ENCODE measurements at regions not wholly inside any gene's neighbourhood (a gene's known extent, or its start where the extent isn't known, plus 50 kb on each side); places are given as distances from the start of the nearest gene placed in this dataset.

DNA sequence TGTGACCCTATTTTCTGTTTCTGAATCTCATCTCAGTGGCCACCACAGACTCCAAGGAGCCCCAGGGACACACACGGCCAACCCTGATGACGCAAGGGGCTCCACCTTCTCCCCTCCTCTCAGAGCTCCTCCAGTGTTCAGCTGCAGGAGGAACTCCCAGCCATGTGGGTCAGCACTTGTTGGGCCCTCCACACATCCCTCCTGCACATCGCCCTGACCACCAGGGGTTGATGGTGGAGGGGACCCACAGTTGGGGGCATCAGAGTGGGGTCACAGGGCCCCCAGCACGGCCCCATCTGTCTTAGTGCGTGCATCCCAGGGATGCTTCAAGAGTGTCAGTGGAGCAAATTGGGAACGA lies 499.6 kb downstream of the BRD1 start:
- no CpG with 5 or more reads among the region's 6 CpGs for WGBS, 2 donors (ENCODE audit: extremely low coverage in 2 of 2, insufficient read length in 2 of 2, insufficient replicate concordance in 1 of 2)
- no peak overlapping the region for H2BK12ac ChIP-seq (ENCODE audit: low read length)
- H3K14ac ChIP-seq (ENCODE audit: low read length) = no peak overlapping the region
- no peak overlapping the region for H3K27ac ChIP-seq (replicated peaks; ENCODE audit: low read length)
- H2BK15ac ChIP-seq (ENCODE audit: low read length) = no peak overlapping the region
- no peak overlapping the region for H3K4me2 ChIP-seq (ENCODE audit: insufficient read depth, low read length, poor library complexity, severe bottlenecking)
- H4K91ac ChIP-seq (ENCODE audit: low read depth, low read length, poor library complexity) = no peak overlapping the region
- H3K9ac ChIP-seq (ENCODE audit: low read depth, low read length, poor library complexity) = no peak overlapping the region
- no peak overlapping the region for H3K23ac ChIP-seq (ENCODE audit: low read depth, low read length, poor library complexity)
- H2BK5ac ChIP-seq (ENCODE audit: low read length) = no peak overlapping the region
- peaks cover 0 to 8% of the 10 kb centered on the region in 2 donors for H3K9me3 ChIP-seq (replicated peaks in 1 of 2; ENCODE audit: control insufficient read depth in 2 of 2, insufficient read depth in 1 of 2, low read depth in 1 of 2, low read length in 2 of 2)
- peaks cover 0 to 4% of the 10 kb centered on the region in 2 donors for H3K4me1 ChIP-seq (ENCODE audit: control insufficient read depth in 2 of 2, insufficient read depth in 1 of 2, low read depth in 1 of 2, low read length in 2 of 2)
- no peak overlapping the region for H2AFZ ChIP-seq (ENCODE audit: low read length)
- H3K4me3 ChIP-seq (ENCODE audit: low read length in 2 of 2) = no peak overlapping the region
- H3K27me3 ChIP-seq (ENCODE audit: control insufficient read depth in 3 of 3, insufficient read depth in 3 of 3, low read depth in 1 of 3, low read length in 3 of 3) = peaks cover 0 to 4% (median 0%) of the 10 kb centered on the region in 3 experiments
- no peak for DNase-seq (ENCODE audit: low spot score)
- H3K79me1 ChIP-seq (ENCODE audit: low read depth, low read length) = no peaks in the 10 kb centered on the region
- no peak overlapping the region for H3K4ac ChIP-seq (ENCODE audit: low read length)
- no peak overlapping the region for H4K8ac ChIP-seq (ENCODE audit: low read depth, low read length)
- no peaks in the 10 kb centered on the region for H3K36me3 ChIP-seq (replicated peaks in 1 of 2; ENCODE audit: control insufficient read depth in 2 of 2, insufficient read depth in 2 of 2, low read length in 2 of 2)
- peak overlapping the region; percentile 45 for H3K18ac ChIP-seq (ENCODE audit: low read length)
- H2AK5ac ChIP-seq (ENCODE audit: low read depth, low read length) = peak overlapping the region; percentile 36
- no peak overlapping the region for H2BK120ac ChIP-seq (ENCODE audit: low read depth, low read length)

DNA sequence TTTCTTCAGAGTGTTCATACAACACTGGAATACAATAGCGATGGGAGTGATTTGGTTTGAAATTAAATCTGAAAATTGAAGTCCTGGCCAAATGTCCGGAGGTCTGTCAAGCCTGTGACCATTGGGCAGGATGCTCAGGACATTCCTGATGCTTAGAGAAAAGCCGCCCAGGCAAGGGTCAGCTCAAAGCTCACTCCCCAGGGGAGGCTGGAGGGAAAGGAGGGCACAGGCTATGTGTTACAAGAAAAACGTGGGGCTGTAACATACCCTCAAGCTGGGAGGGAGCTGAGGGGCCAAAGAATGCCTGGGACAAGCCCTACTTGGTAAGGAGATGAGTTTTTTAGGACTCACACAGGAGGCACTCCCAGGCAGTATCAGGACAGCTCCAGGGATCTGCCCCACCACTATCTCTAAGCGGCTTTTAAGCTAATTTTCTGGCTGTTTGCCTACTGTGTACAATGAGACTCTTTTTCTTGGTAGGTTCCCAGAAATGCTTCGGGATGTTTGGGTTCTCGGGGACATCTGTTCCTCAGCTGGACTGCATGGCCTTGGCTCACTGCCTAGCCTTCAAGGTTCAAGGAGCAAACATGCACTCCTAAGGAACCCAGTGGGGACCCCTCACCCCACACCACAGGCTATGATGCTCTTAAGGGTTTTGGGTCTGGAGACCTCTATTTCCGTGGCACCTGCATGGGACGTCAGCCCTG lies 500.1 kb downstream of the BRD1 start:
- DNase-seq (ENCODE audit: low spot score) = no peak
- Histone ChIP-seq H2BK12ac (ENCODE audit: low read length) (no peak overlapping the region), H3K4me1 (ENCODE audit: control insufficient read depth in 2 of 2, insufficient read depth in 1 of 2, low read depth in 1 of 2, low read length in 2 of 2) (peaks cover 0 to 4% of the 10 kb centered on the region in 2 donors), H3K4me2 (ENCODE audit: insufficient read depth, low read length, poor library complexity, severe bottlenecking) (no peak overlapping the region), H3K9me3 (replicated peaks in 1 of 2; ENCODE audit: control insufficient read depth in 2 of 2, insufficient read depth in 1 of 2, low read depth in 1 of 2, low read length in 2 of 2) (peaks cover 0 to 8% of the 10 kb centered on the region in 2 donors), H2AK5ac (ENCODE audit: low read depth, low read length) (peak overlapping the region; percentile 36), H3K79me1 (ENCODE audit: low read depth, low read length) (no peaks in the 10 kb centered on the region), H3K4me3 (ENCODE audit: low read length in 2 of 2) (no peak overlapping the region), H3K9ac (ENCODE audit: low read depth, low read length, poor library complexity) (no peak overlapping the region), H3K27me3 (ENCODE audit: control insufficient read depth in 3 of 3, insufficient read depth in 3 of 3, low read depth in 1 of 3, low read length in 3 of 3) (peaks cover 0 to 4% (median 0%) of the 10 kb centered on the region in 3 experiments), H3K36me3 (replicated peaks in 1 of 2; ENCODE audit: control insufficient read depth in 2 of 2, insufficient read depth in 2 of 2, low read length in 2 of 2) (no peaks in the 10 kb centered on the region), H2BK120ac (ENCODE audit: low read depth, low read length) (no peak overlapping the region), H3K23ac (ENCODE audit: low read depth, low read length, poor library complexity) (no peak overlapping the region), H4K8ac (ENCODE audit: low read depth, low read length) (no peak overlapping the region), H2BK5ac (ENCODE audit: low read length) (no peak overlapping the region), H3K4ac (ENCODE audit: low read length) (no peak overlapping the region), H4K91ac (ENCODE audit: low read depth, low read length, poor library complexity) (no peak overlapping the region), H3K18ac (ENCODE audit: low read length) (no peak overlapping the region), H2AFZ (ENCODE audit: low read length) (no peak overlapping the region), H2BK15ac (ENCODE audit: low read length) (no peak overlapping the region), H3K14ac (ENCODE audit: low read length) (no peak overlapping the region), H3K27ac (replicated peaks; ENCODE audit: low read length) (no peak overlapping the region)
- WGBS, 2 donors (ENCODE audit: extremely low coverage in 2 of 2, insufficient read length in 2 of 2, insufficient replicate concordance in 1 of 2) = no CpG with 5 or more reads among the region's 9 CpGs

DNA sequence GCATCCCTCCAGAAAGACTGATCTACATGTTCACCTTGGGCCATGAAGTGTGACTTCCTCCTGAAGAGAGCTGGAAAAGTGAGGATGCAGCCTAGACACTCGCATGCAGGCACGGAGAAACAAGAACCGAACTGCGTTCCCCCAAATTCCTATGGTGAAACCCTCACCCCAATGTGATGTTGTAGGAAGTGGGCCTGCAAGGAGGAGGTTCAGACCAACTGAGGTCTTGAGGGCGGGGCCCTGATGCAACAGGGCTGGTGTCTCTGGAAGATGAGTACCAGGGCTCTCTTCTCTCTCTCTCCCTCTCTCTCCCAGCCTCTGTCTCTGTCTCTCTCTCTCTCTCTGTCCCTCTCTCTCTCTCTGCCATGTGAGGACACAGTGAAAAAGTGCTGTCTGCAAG lies 501.1 kb downstream of the BRD1 start:
- H2BK12ac ChIP-seq (ENCODE audit: low read length) = no peak overlapping the region
- H3K9ac ChIP-seq (ENCODE audit: low read depth, low read length, poor library complexity) = no peak overlapping the region
- WGBS, 2 donors (ENCODE audit: extremely low coverage in 2 of 2, insufficient read length in 2 of 2, insufficient replicate concordance in 1 of 2) = no CpG with 5 or more reads among the region's 5 CpGs

DNA sequence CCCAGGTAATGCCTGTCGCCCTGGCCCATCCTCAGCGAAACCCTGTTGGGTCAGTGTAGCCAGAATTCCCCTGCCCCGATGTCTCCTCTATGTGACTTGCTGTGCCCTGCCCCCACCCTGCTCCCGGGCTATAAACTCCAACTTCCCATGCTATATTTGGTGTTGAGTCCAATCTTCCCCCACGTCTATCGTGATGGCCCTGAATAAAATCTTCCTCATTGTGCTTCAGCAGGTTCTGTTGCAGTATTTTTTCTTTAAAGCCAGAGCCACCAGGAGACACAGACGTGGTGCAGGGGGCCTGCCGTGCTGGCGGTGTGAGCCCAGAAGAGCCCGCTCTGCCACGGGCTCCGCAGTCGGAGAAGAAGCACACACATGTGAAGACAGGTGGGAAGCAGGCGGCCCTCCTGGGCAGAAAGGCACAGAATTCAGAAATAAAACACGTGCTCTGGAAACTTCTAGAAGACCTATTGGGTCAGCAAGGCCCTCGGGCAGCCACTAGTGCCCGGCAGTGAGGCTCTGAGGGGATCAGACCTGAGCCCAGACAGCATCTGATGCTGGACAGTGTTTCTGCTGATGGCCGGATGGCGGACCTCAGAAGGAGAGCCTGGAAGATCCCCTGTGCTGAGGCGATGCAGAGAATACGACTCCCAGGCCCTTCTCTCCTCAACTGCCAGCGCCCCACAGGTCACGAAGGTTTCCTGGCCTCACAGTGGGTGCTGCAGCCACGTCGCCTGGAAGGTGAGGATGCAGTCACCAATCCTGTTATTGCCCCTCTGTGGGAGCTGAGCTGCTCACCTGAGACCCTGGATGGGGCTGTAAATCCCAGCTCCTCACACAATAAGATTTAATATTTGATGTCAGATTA lies 501.9 kb downstream of the BRD1 start:
- H3K79me1 ChIP-seq (ENCODE audit: low read depth, low read length) = no peaks in the 10 kb centered on the region
- H2AFZ ChIP-seq (ENCODE audit: low read length) = no peak overlapping the region
- H3K4me3 ChIP-seq (ENCODE audit: low read length in 2 of 2) = no peak overlapping the region
- H3K9me3 ChIP-seq (replicated peaks in 1 of 2; ENCODE audit: control insufficient read depth in 2 of 2, insufficient read depth in 1 of 2, low read depth in 1 of 2, low read length in 2 of 2) = peaks cover 0 to 5% of the 10 kb centered on the region in 2 donors
- no peak overlapping the region for H4K91ac ChIP-seq (ENCODE audit: low read depth, low read length, poor library complexity)
- H3K27ac ChIP-seq (replicated peaks; ENCODE audit: low read length) = no peak overlapping the region
- H3K23ac ChIP-seq (ENCODE audit: low read depth, low read length, poor library complexity) = no peak overlapping the region
- H3K4ac ChIP-seq (ENCODE audit: low read length) = no peak overlapping the region
- no peak for DNase-seq (ENCODE audit: low spot score)
- no peak overlapping the region for H3K4me2 ChIP-seq (ENCODE audit: insufficient read depth, low read length, poor library complexity, severe bottlenecking)
- H3K4me1 ChIP-seq (ENCODE audit: control insufficient read depth in 2 of 2, insufficient read depth in 1 of 2, low read depth in 1 of 2, low read length in 2 of 2) = peaks cover 0 to 4% of the 10 kb centered on the region in 2 donors
- no peak overlapping the region for H2BK120ac ChIP-seq (ENCODE audit: low read depth, low read length)
- no peak overlapping the region for H2BK12ac ChIP-seq (ENCODE audit: low read length)
- H3K18ac ChIP-seq (ENCODE audit: low read length) = peak overlapping the region; percentile 1
- no peak overlapping the region for H4K8ac ChIP-seq (ENCODE audit: low read depth, low read length)
- H2BK15ac ChIP-seq (ENCODE audit: low read length) = no peak overlapping the region
- WGBS, 2 donors (ENCODE audit: extremely low coverage in 2 of 2, insufficient read length in 2 of 2, insufficient replicate concordance in 1 of 2) = no CpG with 5 or more reads among the region's 25 CpGs
- peak overlapping the region; percentile 35 for H2AK5ac ChIP-seq (ENCODE audit: low read depth, low read length)
- no peak overlapping the region for H3K14ac ChIP-seq (ENCODE audit: low read length)
- no peak overlapping the region for H2BK5ac ChIP-seq (ENCODE audit: low read length)
- peaks cover 0 to 4% (median 0%) of the 10 kb centered on the region in 3 experiments for H3K27me3 ChIP-seq (ENCODE audit: control insufficient read depth in 3 of 3, insufficient read depth in 3 of 3, low read depth in 1 of 3, low read length in 3 of 3)
- H3K36me3 ChIP-seq (replicated peaks in 1 of 2; ENCODE audit: control insufficient read depth in 2 of 2, insufficient read depth in 2 of 2, low read length in 2 of 2) = no peaks in the 10 kb centered on the region
- no peak overlapping the region for H3K9ac ChIP-seq (ENCODE audit: low read depth, low read length, poor library complexity)

More for the DNA sequence above, 501.1 kb downstream of the BRD1 start:
- Histone ChIP-seq H3K9me3 (replicated peaks in 1 of 2; ENCODE audit: control insufficient read depth in 2 of 2, insufficient read depth in 1 of 2, low read depth in 1 of 2, low read length in 2 of 2) (peaks cover 0 to 5% of the 10 kb centered on the region in 2 donors), H2BK120ac (ENCODE audit: low read depth, low read length) (no peak overlapping the region), H3K27me3 (ENCODE audit: control insufficient read depth in 3 of 3, insufficient read depth in 3 of 3, low read depth in 1 of 3, low read length in 3 of 3) (peaks cover 0 to 4% (median 0%) of the 10 kb centered on the region in 3 experiments), H3K4me3 (ENCODE audit: low read length in 2 of 2) (no peak overlapping the region), H3K18ac (ENCODE audit: low read length) (no peak overlapping the region), H3K4ac (ENCODE audit: low read length) (no peak overlapping the region), H2AFZ (ENCODE audit: low read length) (no peak overlapping the region), H3K4me1 (ENCODE audit: control insufficient read depth in 2 of 2, insufficient read depth in 1 of 2, low read depth in 1 of 2, low read length in 2 of 2) (peaks cover 0 to 4% of the 10 kb centered on the region in 2 donors), H2BK15ac (ENCODE audit: low read length) (no peak overlapping the region), H3K14ac (ENCODE audit: low read length) (no peak overlapping the region), H2AK5ac (ENCODE audit: low read depth, low read length) (no peak overlapping the region), H3K79me1 (ENCODE audit: low read depth, low read length) (no peaks in the 10 kb centered on the region), H4K91ac (ENCODE audit: low read depth, low read length, poor library complexity) (no peak overlapping the region), H3K4me2 (ENCODE audit: insufficient read depth, low read length, poor library complexity, severe bottlenecking) (no peak overlapping the region), H2BK5ac (ENCODE audit: low read length) (no peak overlapping the region), H3K27ac (replicated peaks; ENCODE audit: low read length) (no peak overlapping the region), H3K36me3 (replicated peaks in 1 of 2; ENCODE audit: control insufficient read depth in 2 of 2, insufficient read depth in 2 of 2, low read length in 2 of 2) (no peaks in the 10 kb centered on the region), H4K8ac (ENCODE audit: low read depth, low read length) (no peak overlapping the region), H3K23ac (ENCODE audit: low read depth, low read length, poor library complexity) (no peak overlapping the region)
- DNase-seq (ENCODE audit: low spot score) = no peak
